ENCODE measurements at regions not wholly inside any gene's neighbourhood (a gene's known extent, or its start where the extent isn't known, plus 50 kb on each side); places are given as distances from the start of the nearest gene placed in this dataset.

DNA sequence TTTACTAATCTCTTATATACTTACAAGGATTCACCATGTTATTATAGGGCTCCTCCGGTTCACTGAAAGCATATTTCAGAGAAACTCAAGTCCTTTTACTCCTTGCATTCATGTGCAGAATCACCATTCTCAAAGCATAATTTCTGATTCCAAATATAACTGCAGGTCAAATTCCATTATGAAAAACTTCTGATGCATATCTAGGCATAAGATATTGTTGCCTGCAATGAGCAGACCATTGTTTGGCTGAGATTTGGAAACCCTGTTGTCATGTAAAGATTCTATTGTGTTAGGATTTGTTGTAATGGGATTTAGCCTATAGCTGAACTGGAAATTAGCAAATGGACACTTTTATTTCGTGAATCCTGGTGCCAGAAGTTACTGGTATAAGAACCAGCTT is 69.5 kb upstream of the PRICKLE2 start:
- Mint-ChIP-seq H3K4me3 (ENCODE audit: unreplicated experiment) (no peak overlapping the region), H3K36me3 (ENCODE audit: insufficient read depth, unreplicated experiment) (no peaks in the 10 kb centered on the region), H3K27me3 (ENCODE audit: insufficient read depth, unreplicated experiment) (no peaks in the 10 kb centered on the region), H3K27ac (ENCODE audit: low read depth, unreplicated experiment) (no peak overlapping the region), H3K9me3 (ENCODE audit: unreplicated experiment) (no peaks in the 10 kb centered on the region), H3K4me1 (ENCODE audit: insufficient read depth, unreplicated experiment) (peaks cover 17% of the 10 kb centered on the region)
- CTCF ChIA-PET: interaction anchor here (0.9 to 1.3 kb wide), 2 partner anchors 53 to 272 kb away, joined by 3 read pairs; partner anchors contain the start of gene PSMD6
- TF ChIP-seq, protein P1, sequence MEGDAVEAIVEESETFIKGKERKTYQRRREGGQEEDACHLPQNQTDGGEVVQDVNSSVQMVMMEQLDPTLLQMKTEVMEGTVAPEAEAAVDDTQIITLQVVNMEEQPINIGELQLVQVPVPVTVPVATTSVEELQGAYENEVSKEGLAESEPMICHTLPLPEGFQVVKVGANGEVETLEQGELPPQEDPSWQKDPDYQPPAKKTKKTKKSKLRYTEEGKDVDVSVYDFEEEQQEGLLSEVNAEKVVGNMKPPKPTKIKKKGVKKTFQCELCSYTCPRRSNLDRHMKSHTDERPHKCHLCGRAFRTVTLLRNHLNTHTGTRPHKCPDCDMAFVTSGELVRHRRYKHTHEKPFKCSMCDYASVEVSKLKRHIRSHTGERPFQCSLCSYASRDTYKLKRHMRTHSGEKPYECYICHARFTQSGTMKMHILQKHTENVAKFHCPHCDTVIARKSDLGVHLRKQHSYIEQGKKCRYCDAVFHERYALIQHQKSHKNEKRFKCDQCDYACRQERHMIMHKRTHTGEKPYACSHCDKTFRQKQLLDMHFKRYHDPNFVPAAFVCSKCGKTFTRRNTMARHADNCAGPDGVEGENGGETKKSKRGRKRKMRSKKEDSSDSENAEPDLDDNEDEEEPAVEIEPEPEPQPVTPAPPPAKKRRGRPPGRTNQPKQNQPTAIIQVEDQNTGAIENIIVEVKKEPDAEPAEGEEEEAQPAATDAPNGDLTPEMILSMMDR (IDR thresholded peaks at IDR 0.05; ENCODE audit: unreplicated experiment): no peak
- DNase-seq (ENCODE audit: unreplicated experiment): no peak
- no TSS peak for BruUV-seq (replicated peaks)
- POLR2A ChIA-PET: interaction anchor here (3.5 kb wide), 1 partner anchor 28 kb away, joined by 25 read pairs; no protein-coding TSS in a partner anchor
- intact Hi-C loops (cut with micrococcal nuclease): loop anchor here (5.0 kb wide), 1 partner anchor 58 kb away; no protein-coding TSS in a partner anchor

DNA sequence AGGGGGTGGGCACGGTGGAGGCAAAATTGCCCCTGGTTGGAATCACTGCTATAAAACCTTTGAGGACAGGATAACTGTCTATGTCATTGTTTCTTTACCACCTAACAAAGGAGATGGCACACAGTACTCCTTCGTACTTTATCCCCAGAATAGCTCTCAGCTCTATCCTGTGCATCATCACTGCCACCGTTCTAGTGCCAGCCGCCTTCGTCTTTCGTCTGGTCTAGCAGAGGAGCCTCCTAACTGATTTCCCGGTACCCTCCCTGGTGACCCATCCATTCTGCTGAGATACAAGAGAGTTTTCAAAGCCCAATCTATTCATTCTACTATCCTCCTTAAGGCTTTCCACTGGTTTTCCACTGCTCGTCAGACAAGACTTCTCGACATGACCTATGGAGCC is 67.9 kb upstream of the PRICKLE2 start:
- TF ChIP-seq, protein P1 (IDR thresholded peaks at IDR 0.05; ENCODE audit: unreplicated experiment): no peak
- Mint-ChIP-seq H3K4me1 (ENCODE audit: insufficient read depth, unreplicated experiment) (peaks cover 17% of the 10 kb centered on the region), H3K4me3 (ENCODE audit: unreplicated experiment) (no peak overlapping the region), H3K9me3 (ENCODE audit: unreplicated experiment) (no peaks in the 10 kb centered on the region), H3K27ac (ENCODE audit: low read depth, unreplicated experiment) (no peak overlapping the region), H3K36me3 (ENCODE audit: insufficient read depth, unreplicated experiment) (no peaks in the 10 kb centered on the region), H3K27me3 (ENCODE audit: insufficient read depth, unreplicated experiment) (no peaks in the 10 kb centered on the region)
- POLR2A ChIA-PET: no interaction called here
- intact Hi-C loops (cut with micrococcal nuclease): loop anchor here (5.0 kb wide), 1 partner anchor 59 kb away; no protein-coding TSS in a partner anchor
- no peak for DNase-seq (ENCODE audit: unreplicated experiment)
- no TSS peak for BruUV-seq (replicated peaks)
- CTCF ChIA-PET: interaction anchor here (0.5 to 1.0 kb wide), 2 partner anchors 27 to 128 kb away, joined by 3 read pairs; no protein-coding TSS in a partner anchor

DNA sequence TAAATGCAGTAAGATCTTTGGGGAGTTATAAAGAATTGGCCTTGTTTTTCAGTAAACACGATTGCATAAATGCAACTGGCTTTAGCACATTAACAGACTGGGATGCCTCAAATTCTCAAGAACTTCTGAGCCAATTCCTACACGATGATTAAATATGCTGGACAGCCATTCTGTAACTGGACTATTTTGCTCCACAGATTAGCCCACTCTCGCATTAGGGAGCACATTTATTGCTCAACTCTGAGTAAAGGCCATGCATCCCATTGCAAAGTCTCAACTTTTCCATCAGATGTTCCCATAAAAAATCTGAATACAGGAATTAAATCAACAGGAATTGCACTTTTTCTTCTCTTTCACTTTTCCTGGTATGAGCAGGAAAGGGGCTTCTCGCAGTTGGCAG is 66.7 kb upstream of the PRICKLE2 start:
- no TSS peak for BruUV-seq (replicated peaks)
- Mint-ChIP-seq H3K4me3 (ENCODE audit: unreplicated experiment) (no peak overlapping the region), H3K27ac (ENCODE audit: low read depth, unreplicated experiment) (peak overlapping the region; percentile 88), H3K27me3 (ENCODE audit: insufficient read depth, unreplicated experiment) (no peaks in the 10 kb centered on the region), H3K36me3 (ENCODE audit: insufficient read depth, unreplicated experiment) (no peaks in the 10 kb centered on the region), H3K4me1 (ENCODE audit: insufficient read depth, unreplicated experiment) (peaks cover 17% of the 10 kb centered on the region), H3K9me3 (ENCODE audit: unreplicated experiment) (no peaks in the 10 kb centered on the region)
- intact Hi-C loops (cut with micrococcal nuclease): loop anchor here (1.0 to 5.0 kb wide), 3 partner anchors 26 to 105 kb away; no protein-coding TSS in a partner anchor
- peak; percentile 62 for DNase-seq (ENCODE audit: unreplicated experiment)
- POLR2A ChIA-PET: interaction anchor here (0.6 to 2.5 kb wide), 7 partner anchors 10 to 133 kb away, joined by 3 to 32 read pairs (median 4); no protein-coding TSS in a partner anchor
- CTCF ChIA-PET: interaction anchor here (1.0 kb wide), 1 partner anchor 29 kb away, joined by 3 read pairs; no protein-coding TSS in a partner anchor
- TF ChIP-seq, protein P1 (IDR thresholded peaks at IDR 0.05; ENCODE audit: unreplicated experiment): no peak

DNA sequence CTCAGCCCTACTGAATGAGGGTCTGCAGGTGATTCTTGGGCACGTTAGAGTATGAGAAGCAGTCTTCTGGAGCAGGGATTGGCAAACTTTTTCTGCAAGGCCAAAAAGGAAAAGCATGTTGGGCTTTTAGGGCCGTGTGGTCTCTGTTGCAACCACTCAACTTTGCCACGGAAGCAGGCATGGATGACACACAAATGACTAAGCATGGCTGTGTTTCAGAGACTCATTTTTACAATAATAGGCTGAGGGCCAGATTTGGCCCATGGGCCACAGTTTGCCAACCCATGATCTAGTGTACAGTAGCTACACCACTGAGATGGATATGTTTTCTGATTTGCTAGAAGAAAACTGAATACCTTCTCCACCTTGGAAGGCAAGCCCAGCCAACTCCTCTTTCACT is 66.1 kb upstream of the PRICKLE2 start:
- DNase-seq (ENCODE audit: unreplicated experiment): peak; percentile 97
- no TSS peak for BruUV-seq (replicated peaks)
- ChIA-PET POLR2A (interaction anchor here (0.6 to 2.5 kb wide), 9 partner anchors 9 to 132 kb away, joined by 3 to 32 read pairs (median 4); no protein-coding TSS in a partner anchor), CTCF (interaction anchor here (0.7 kb wide), 1 partner anchor 193 kb away, joined by 3 read pairs; no protein-coding TSS in a partner anchor)
- peak overlapping the region; percentile 88 for H3K27ac Mint-ChIP-seq (ENCODE audit: low read depth, unreplicated experiment)
- peaks cover 17% of the 10 kb centered on the region for H3K4me1 Mint-ChIP-seq (ENCODE audit: insufficient read depth, unreplicated experiment)
- H3K9me3 Mint-ChIP-seq (ENCODE audit: unreplicated experiment): no peaks in the 10 kb centered on the region
- TF ChIP-seq, protein P1 (IDR thresholded peaks at IDR 0.05; ENCODE audit: unreplicated experiment): no peak
- intact Hi-C loops (cut with micrococcal nuclease): loop anchor here (1.0 to 5.0 kb wide), 3 partner anchors 25 to 105 kb away; no protein-coding TSS in a partner anchor
- H3K4me3 Mint-ChIP-seq (ENCODE audit: unreplicated experiment): no peak overlapping the region
- no peaks in the 10 kb centered on the region for H3K27me3 Mint-ChIP-seq (ENCODE audit: insufficient read depth, unreplicated experiment)
- H3K36me3 Mint-ChIP-seq (ENCODE audit: insufficient read depth, unreplicated experiment): no peaks in the 10 kb centered on the region
